HG03558 (cell line): ENCODE measurements at regions not wholly inside any gene's neighbourhood (a gene's known extent, or its start where the extent isn't known, plus 50 kb on each side); places are given as distances from the start of the nearest gene placed in this dataset.

Source experiments
- ATAC-seq: cut with Tn5 transposase; IDR thresholded peaks from one replicate; pipeline ENCODE4 v1.9.1; 2021; ENCODE audit warnings: moderate number of reproducible peaks; ENCODE audit not compliant: unreplicated experiment; ENCODE audit errors: extremely low read depth

- ATAC-seq, result no peak
These were observed 267.6 kb upstream of the SALL3 start for GRCh38 chr18:78711971-78712370.

- ATAC-seq, result no peak
These were observed 266.5 kb upstream of the SALL3 start for GRCh38 chr18:78713069-78713468.

- no peak for ATAC-seq
These were observed 265.9 kb upstream of the SALL3 start for GRCh38 chr18:78713726-78714125.

GRCh38 chr18:78716022-78716421, 263.6 kb upstream of the SALL3 start:
- ATAC-seq, result no peak

GRCh38 chr18:78716581-78716980, 263.0 kb upstream of the SALL3 start:
- ATAC-seq, result no peak

- ATAC-seq, result no peak
These were observed 262.4 kb upstream of the SALL3 start for GRCh38 chr18:78717051-78717765.

GRCh38 chr18:78717766-78718150, 261.9 kb upstream of the SALL3 start:
- ATAC-seq, result no peak

GRCh38 chr18:78719821-78720220, 259.8 kb upstream of the SALL3 start:
- no peak for ATAC-seq

- ATAC-seq, result no peak
These were observed 259.0 kb upstream of the SALL3 start for GRCh38 chr18:78720456-78721237.

GRCh38 chr18:78721238-78721875, 258.3 kb upstream of the SALL3 start:
- ATAC-seq, result no peak

GRCh38 chr18:78721981-78722380, 257.6 kb upstream of the SALL3 start:
- no peak for ATAC-seq

- ATAC-seq, result no peak
These were observed 257.2 kb upstream of the SALL3 start for GRCh38 chr18:78722386-78722785.

GRCh38 chr18:78722929-78723710, 256.5 kb upstream of the SALL3 start:
- no peak for ATAC-seq

GRCh38 chr18:78724214-78724914, 255.3 kb upstream of the SALL3 start:
- ATAC-seq, result no peak

GRCh38 chr18:78725426-78725825, 254.2 kb upstream of the SALL3 start:
- ATAC-seq, result no peak

GRCh38 chr18:78726326-78727056, 253.1 kb upstream of the SALL3 start:
- no peak for ATAC-seq

GRCh38 chr18:78727057-78727739, 252.4 kb upstream of the SALL3 start:
- ATAC-seq, result no peak

GRCh38 chr18:78727877-78728783, 251.5 kb upstream of the SALL3 start:
- ATAC-seq, result no peak
